ENCODE measurements at regions not wholly inside any gene's neighbourhood (a gene's known extent, or its start where the extent isn't known, plus 50 kb on each side); places are given as distances from the start of the nearest gene placed in this dataset.

DNA sequence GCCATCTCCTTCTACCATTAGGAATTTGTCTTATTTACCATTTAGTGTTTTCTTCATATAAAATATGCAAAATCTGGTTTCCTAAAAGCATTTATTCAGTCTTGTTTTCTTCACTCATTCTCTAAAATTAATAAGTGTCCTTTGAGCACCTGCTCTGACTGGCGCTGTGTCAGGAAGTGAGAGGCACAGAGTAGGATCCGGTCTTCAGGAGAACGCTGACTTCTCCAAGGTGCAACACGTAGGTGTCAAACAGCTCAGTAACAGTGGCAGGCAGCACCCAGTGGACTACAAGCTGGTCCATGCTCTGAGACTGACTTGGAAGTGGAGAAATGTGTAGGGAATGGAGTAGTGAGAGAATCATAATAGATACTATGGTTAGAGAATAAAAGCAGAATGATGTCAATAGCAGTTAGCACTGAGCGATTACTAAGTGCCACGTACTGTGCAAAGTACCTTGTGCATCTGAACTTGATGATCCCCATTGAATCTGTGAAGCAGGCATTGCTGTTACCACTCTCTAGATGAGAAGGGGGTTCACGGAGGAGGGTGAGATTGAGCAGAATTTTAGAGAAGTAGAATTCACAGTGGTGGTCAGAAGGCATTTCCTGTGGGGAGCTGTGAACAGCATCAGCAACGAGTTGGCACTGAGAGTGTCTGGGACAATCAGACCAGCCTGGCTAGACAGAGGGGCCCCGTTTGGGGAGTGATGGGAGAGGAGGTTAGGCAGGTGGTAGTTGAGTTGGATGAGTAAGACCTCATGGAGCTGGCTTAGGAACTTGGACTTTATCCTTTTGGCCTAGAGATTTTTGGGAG, 569.8 kb downstream of the QKI start:
- TF ChIP-seq, protein P1, sequence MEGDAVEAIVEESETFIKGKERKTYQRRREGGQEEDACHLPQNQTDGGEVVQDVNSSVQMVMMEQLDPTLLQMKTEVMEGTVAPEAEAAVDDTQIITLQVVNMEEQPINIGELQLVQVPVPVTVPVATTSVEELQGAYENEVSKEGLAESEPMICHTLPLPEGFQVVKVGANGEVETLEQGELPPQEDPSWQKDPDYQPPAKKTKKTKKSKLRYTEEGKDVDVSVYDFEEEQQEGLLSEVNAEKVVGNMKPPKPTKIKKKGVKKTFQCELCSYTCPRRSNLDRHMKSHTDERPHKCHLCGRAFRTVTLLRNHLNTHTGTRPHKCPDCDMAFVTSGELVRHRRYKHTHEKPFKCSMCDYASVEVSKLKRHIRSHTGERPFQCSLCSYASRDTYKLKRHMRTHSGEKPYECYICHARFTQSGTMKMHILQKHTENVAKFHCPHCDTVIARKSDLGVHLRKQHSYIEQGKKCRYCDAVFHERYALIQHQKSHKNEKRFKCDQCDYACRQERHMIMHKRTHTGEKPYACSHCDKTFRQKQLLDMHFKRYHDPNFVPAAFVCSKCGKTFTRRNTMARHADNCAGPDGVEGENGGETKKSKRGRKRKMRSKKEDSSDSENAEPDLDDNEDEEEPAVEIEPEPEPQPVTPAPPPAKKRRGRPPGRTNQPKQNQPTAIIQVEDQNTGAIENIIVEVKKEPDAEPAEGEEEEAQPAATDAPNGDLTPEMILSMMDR (IDR thresholded peaks at IDR 0.05; ENCODE audit: insufficient read depth, low read length, poor library complexity, severe bottlenecking), result no peak
- no peak for TF ChIP-seq EZH2phosphoT487 (conservative IDR thresholded peaks at IDR 0.05; ENCODE audit: low read length)
